Natural killer cell (primary cell): ENCODE measurements at regions not wholly inside any gene's neighbourhood (a gene's known extent, or its start where the extent isn't known, plus 50 kb on each side); places are given as distances from the start of the nearest gene placed in this dataset.

Experiments used
- ATAC-seq, 3 donors: fragments of 150-1000 bp in 2 of 3; fragments of 200-7000 bp in 1 of 3; cut with Tn5 transposase; 1 replicate in 1 of 3; 2 replicates in 2 of 3; pipeline ENCODE4 v1.10.0; 2021; ENCODE audit warnings: mild to moderate bottlenecking in 2 of 3, moderate library complexity in 2 of 3
- DNase-seq, 2 donors: peaks; one replicate each; pipeline versions ENCODE4 v3.0.0 to v3.0.0-alpha.2; 2013 to 2021; ENCODE audit warnings: mixed read lengths in 1 of 2
- H3K27ac ChIP-seq: one replicate; pipeline ENCODE4 v1.5.1; 2013; ENCODE audit warnings: mild to moderate bottlenecking, low read length
- H3K27me3 ChIP-seq: one replicate; pipeline ENCODE4 v1.6.1; 2013; ENCODE audit warnings: low read length; ENCODE audit not compliant: control insufficient read depth, insufficient read depth
- H3K36me3 ChIP-seq: one replicate; pipeline ENCODE4 v1.6.1; 2013; ENCODE audit warnings: low read length; ENCODE audit not compliant: control insufficient read depth, insufficient read depth
- H3K4me1 ChIP-seq: one replicate; pipeline ENCODE4 v1.6.1; 2013; ENCODE audit warnings: low read length; ENCODE audit not compliant: control insufficient read depth, insufficient read depth
- H3K4me3 ChIP-seq: one replicate; pipeline ENCODE4 v1.5.1; 2013; ENCODE audit warnings: low read length
- H3K9me3 ChIP-seq: one replicate; pipeline ENCODE4 v1.6.1; 2013; ENCODE audit warnings: low read length; ENCODE audit not compliant: control insufficient read depth, insufficient read depth
- H3K27ac Mint-ChIP-seq, 2 donors: one replicate each; pipeline ENCODE4 v1.8.0; 2022; ENCODE audit warnings: mild to moderate bottlenecking in 2 of 2, mixed read lengths in 2 of 2, moderate library complexity in 1 of 2
- H3K27me3 Mint-ChIP-seq, 2 donors: one replicate each; pipeline ENCODE4 v1.8.0; 2022; ENCODE audit warnings: low read depth in 2 of 2, mixed read lengths in 2 of 2
- H3K36me3 Mint-ChIP-seq: one replicate; pipeline ENCODE4 v1.8.0; 2022; ENCODE audit warnings: mixed read lengths
- H3K4me1 Mint-ChIP-seq, 2 donors: one replicate each; pipeline ENCODE4 v1.8.0; 2022; ENCODE audit warnings: mixed read lengths in 2 of 2
- H3K4me3 Mint-ChIP-seq: one replicate; pipeline ENCODE4 v1.8.0; 2022; ENCODE audit warnings: mild to moderate bottlenecking, moderate library complexity, mixed read lengths
- H3K9me3 Mint-ChIP-seq, 2 donors: one replicate each; pipeline ENCODE4 v1.8.0; 2022; ENCODE audit warnings: mixed read lengths in 2 of 2
- CTCF ChIP-seq: fragments of 200-600 bp; IDR thresholded peaks from one replicate; pipeline ENCODE4 v1.8.0; 2022; ENCODE audit warnings: antibody characterized with exemption
- WGBS: methylation state at CpG from one replicate; pipeline ENCODE4 v1.1.7; 2013; ENCODE audit warnings: missing lambda C conversion rate; ENCODE audit not compliant: insufficient coverage; 5-methylcytosine and 5-hydroxymethylcytosine counted together
- intact Hi-C: fragments of 100-400 bp; cut with micrococcal nuclease; formaldehyde crosslinking; loops from one replicate; pipeline ENCODE4 v1.14.2; 2022

DNA sequence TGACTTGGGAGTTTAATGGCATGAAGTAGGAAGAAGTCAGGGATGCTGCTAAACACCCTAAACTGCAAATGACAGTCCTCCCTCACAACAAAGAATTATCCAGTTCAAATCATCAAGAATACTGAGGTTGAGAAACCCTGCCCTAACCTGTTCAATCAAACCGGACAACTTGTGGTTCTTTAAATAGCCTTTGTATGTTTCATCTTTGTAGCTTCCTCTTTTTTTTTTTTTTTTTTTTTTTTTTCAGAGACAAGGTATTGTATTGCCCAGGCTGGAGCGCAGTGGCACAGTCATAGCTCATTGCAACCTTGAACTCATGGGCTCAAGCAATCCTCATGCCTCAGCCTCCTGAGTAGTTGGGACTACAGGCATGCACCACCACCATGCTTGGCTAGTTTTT lies 52.5 kb upstream of the TTC29 start:
- H3K36me3 Mint-ChIP-seq, result no peaks in the 10 kb centered on the region
- WGBS, result 46% methylated on average over 2 of the region's 2 CpGs
- peaks cover 3% of the 10 kb centered on the region for H3K27me3 ChIP-seq
- intact Hi-C loops, result no loop called here
- DNase-seq (no peak), ATAC-seq (no peak)
- H3K27ac ChIP-seq, result no peak overlapping the region
- H3K9me3 Mint-ChIP-seq, result peaks cover 0 to 2% of the 10 kb centered on the region in 2 donors
- no peaks in the 10 kb centered on the region for H3K36me3 ChIP-seq
- H3K4me1 Mint-ChIP-seq, result no peaks in the 10 kb centered on the region
- no peaks in the 10 kb centered on the region for H3K4me1 ChIP-seq
- no peak overlapping the region for H3K4me3 Mint-ChIP-seq
- no peak overlapping the region for H3K27ac Mint-ChIP-seq
- no peak for TF ChIP-seq CTCF
- no peak overlapping the region for H3K4me3 ChIP-seq
- H3K27me3 Mint-ChIP-seq, result peaks cover 0 to 22% of the 10 kb centered on the region in 2 donors
- no peaks in the 10 kb centered on the region for H3K9me3 ChIP-seq

GRCh38 chr4:147003956-147004809 lies 58.5 kb upstream of the TTC29 start:
- Mint-ChIP-seq H3K4me3 (no peak overlapping the region), H3K4me1 (no peaks in the 10 kb centered on the region), H3K9me3 (no peaks in the 10 kb centered on the region), H3K36me3 (no peaks in the 10 kb centered on the region), H3K27ac (no peak overlapping the region), H3K27me3 (peaks cover 0 to 15% of the 10 kb centered on the region in 2 donors)
- 80% methylated on average over 9 of the region's 9 CpGs for WGBS
- ATAC-seq (no peak), DNase-seq (no peak)
- Histone ChIP-seq H3K9me3 (no peaks in the 10 kb centered on the region), H3K4me3 (no peak overlapping the region), H3K36me3 (no peaks in the 10 kb centered on the region), H3K27ac (no peak overlapping the region), H3K4me1 (no peaks in the 10 kb centered on the region), H3K27me3 (no peaks in the 10 kb centered on the region)
- TF ChIP-seq CTCF, result no peak
- intact Hi-C loops, result no loop called here

GRCh38 chr4:147006229-147006628 lies 60.6 kb upstream of the TTC29 start:
- no peaks in the 10 kb centered on the region for H3K36me3 Mint-ChIP-seq
- Histone ChIP-seq H3K4me3 (no peak overlapping the region), H3K9me3 (no peaks in the 10 kb centered on the region), H3K36me3 (no peaks in the 10 kb centered on the region), H3K4me1 (no peaks in the 10 kb centered on the region), H3K27ac (no peak overlapping the region), H3K27me3 (no peaks in the 10 kb centered on the region)
- intact Hi-C loops, result no loop called here
- no peak for TF ChIP-seq CTCF
- H3K27ac Mint-ChIP-seq, result no peak overlapping the region
- 95% methylated on average over 2 of the region's 2 CpGs for WGBS
- no peaks in the 10 kb centered on the region for H3K4me1 Mint-ChIP-seq
- no peaks in the 10 kb centered on the region for H3K9me3 Mint-ChIP-seq
- no peak for ATAC-seq
- peaks cover 0 to 21% of the 10 kb centered on the region in 2 donors for H3K27me3 Mint-ChIP-seq
- no peak for DNase-seq
- H3K4me3 Mint-ChIP-seq, result no peak overlapping the region

DNA sequence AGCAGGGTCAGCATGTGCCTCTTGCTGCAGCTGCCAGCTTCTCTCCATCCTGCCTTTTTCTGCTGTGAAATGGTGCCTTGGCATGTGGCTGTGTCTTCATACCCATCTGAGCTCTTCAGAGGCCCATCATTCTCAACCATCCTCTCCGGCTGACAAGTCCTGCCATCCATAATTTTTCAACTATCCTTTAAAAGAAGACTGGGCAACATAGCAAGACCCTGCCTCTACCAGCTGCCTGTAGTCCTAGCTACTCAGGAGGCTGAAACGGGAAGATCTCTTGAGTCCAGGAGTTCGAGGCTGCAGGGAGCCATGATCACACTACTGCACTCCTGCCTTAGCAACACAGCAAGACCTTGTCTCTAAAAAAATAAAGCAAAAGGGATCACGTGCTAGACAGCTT lies 64.2 kb upstream of the TTC29 start:
- H3K4me1 Mint-ChIP-seq, result no peaks in the 10 kb centered on the region
- Histone ChIP-seq H3K36me3 (no peaks in the 10 kb centered on the region), H3K27me3 (no peaks in the 10 kb centered on the region), H3K9me3 (no peaks in the 10 kb centered on the region), H3K4me1 (no peaks in the 10 kb centered on the region), H3K27ac (no peak overlapping the region), H3K4me3 (no peak overlapping the region)
- intact Hi-C loops, result no loop called here
- H3K27ac Mint-ChIP-seq, result no peak overlapping the region
- no peak overlapping the region for H3K4me3 Mint-ChIP-seq
- DNase-seq (no peak), ATAC-seq (no peak)
- H3K9me3 Mint-ChIP-seq, result no peaks in the 10 kb centered on the region
- H3K36me3 Mint-ChIP-seq, result no peaks in the 10 kb centered on the region
- TF ChIP-seq CTCF, result no peak
- WGBS, result 82% methylated on average over 3 of the region's 4 CpGs
- peaks cover 3 to 13% of the 10 kb centered on the region in 2 donors for H3K27me3 Mint-ChIP-seq
